ENCODE measurements at regions not wholly inside any gene's neighbourhood (a gene's known extent, or its start where the extent isn't known, plus 50 kb on each side); places are given as distances from the start of the nearest gene placed in this dataset.

GRCh38 chr2:20543469-20544152 lies 96.7 kb downstream of the RHOB start:
- H3K27ac ChIP-seq (ENCODE audit: extremely low read depth, low read depth, low read length) = no peak overlapping the region
- H3K4me3 ChIP-seq (ENCODE audit: low read depth, low read length) = no peak overlapping the region
- POLR2A ChIA-PET = interaction anchor here (1.2 to 2.4 kb wide), 2 partner anchors 41 to 97 kb away, joined by 3 to 15 read pairs; partner anchors contain the start of gene RHOB
- CTCF ChIA-PET = interaction anchor here (0.6 to 1.1 kb wide), 6 partner anchors 11 to 433 kb away, joined by 3 to 4 read pairs (median 3); no protein-coding TSS in a partner anchor
- H3K9me3 ChIP-seq (ENCODE audit: control insufficient read depth, insufficient read depth, low read depth, low read length) = no peaks in the 10 kb centered on the region
- TF ChIP-seq ZNF366 (tag by site-specific recombination; conservative IDR thresholded peaks at IDR 0.05) (no peak), ZNF157 (tag by site-specific recombination; IDR thresholded peaks at IDR 0.05) (no peak), ZNF248 (tag by site-specific recombination; IDR thresholded peaks at IDR 0.05) (no peak), KLF7 (tag by site-specific recombination; IDR thresholded peaks at IDR 0.05; ENCODE audit: borderline replicate concordance) (no peak), HOXC10 (CRISPR knock-in tag; IDR thresholded peaks at IDR 0.05) (no peak), BCL11B (tag by site-specific recombination; IDR thresholded peaks at IDR 0.05; ENCODE audit: low read depth) (no peak), SP3 (tag by site-specific recombination; IDR thresholded peaks at IDR 0.05) (no peak), ZNF596 (tag by site-specific recombination; IDR thresholded peaks at IDR 0.05) (no peak), ZNF221 (tag by site-specific recombination; IDR thresholded peaks at IDR 0.05; ENCODE audit: borderline replicate concordance) (no peak), KLF1 (tag by site-specific recombination; IDR thresholded peaks at IDR 0.05) (no peak), PRDM1 (tag by site-specific recombination; IDR thresholded peaks at IDR 0.05) (no peak), ZNF202 (tag by site-specific recombination; IDR thresholded peaks at IDR 0.05; ENCODE audit: borderline replicate concordance) (no peak), ZNF266 (tag by site-specific recombination; IDR thresholded peaks at IDR 0.05; ENCODE audit: low read depth) (no peak)
- TF ChIP-seq, protein P1, sequence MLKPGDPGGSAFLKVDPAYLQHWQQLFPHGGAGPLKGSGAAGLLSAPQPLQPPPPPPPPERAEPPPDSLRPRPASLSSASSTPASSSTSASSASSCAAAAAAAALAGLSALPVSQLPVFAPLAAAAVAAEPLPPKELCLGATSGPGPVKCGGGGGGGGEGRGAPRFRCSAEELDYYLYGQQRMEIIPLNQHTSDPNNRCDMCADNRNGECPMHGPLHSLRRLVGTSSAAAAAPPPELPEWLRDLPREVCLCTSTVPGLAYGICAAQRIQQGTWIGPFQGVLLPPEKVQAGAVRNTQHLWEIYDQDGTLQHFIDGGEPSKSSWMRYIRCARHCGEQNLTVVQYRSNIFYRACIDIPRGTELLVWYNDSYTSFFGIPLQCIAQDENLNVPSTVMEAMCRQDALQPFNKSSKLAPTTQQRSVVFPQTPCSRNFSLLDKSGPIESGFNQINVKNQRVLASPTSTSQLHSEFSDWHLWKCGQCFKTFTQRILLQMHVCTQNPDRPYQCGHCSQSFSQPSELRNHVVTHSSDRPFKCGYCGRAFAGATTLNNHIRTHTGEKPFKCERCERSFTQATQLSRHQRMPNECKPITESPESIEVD (tag by site-specific recombination; IDR thresholded peaks at IDR 0.05) = no peak
- no peaks in the 10 kb centered on the region for H3K4me1 ChIP-seq (ENCODE audit: control insufficient read depth, insufficient read depth, low read length)
- no peaks in the 10 kb centered on the region for H3K36me3 ChIP-seq (ENCODE audit: control insufficient read depth in 2 of 2, insufficient read depth in 1 of 2, low read length in 2 of 2)

GRCh38 chr2:20544153-20544747 lies 97.4 kb downstream of the RHOB start:
- Histone ChIP-seq H3K4me1 (ENCODE audit: control insufficient read depth, insufficient read depth, low read length) (no peaks in the 10 kb centered on the region), H3K9me3 (ENCODE audit: control insufficient read depth, insufficient read depth, low read depth, low read length) (no peaks in the 10 kb centered on the region), H3K4me3 (ENCODE audit: low read depth, low read length) (no peak overlapping the region), H3K36me3 (ENCODE audit: control insufficient read depth in 2 of 2, insufficient read depth in 1 of 2, low read length in 2 of 2) (no peaks in the 10 kb centered on the region), H3K27ac (ENCODE audit: extremely low read depth, low read depth, low read length) (no peak overlapping the region)
- TF ChIP-seq, protein P2, sequence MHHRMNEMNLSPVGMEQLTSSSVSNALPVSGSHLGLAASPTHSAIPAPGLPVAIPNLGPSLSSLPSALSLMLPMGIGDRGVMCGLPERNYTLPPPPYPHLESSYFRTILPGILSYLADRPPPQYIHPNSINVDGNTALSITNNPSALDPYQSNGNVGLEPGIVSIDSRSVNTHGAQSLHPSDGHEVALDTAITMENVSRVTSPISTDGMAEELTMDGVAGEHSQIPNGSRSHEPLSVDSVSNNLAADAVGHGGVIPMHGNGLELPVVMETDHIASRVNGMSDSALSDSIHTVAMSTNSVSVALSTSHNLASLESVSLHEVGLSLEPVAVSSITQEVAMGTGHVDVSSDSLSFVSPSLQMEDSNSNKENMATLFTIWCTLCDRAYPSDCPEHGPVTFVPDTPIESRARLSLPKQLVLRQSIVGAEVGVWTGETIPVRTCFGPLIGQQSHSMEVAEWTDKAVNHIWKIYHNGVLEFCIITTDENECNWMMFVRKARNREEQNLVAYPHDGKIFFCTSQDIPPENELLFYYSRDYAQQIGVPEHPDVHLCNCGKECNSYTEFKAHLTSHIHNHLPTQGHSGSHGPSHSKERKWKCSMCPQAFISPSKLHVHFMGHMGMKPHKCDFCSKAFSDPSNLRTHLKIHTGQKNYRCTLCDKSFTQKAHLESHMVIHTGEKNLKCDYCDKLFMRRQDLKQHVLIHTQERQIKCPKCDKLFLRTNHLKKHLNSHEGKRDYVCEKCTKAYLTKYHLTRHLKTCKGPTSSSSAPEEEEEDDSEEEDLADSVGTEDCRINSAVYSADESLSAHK (tag by site-specific recombination; IDR thresholded peaks at IDR 0.05) = peak; percentile 96
- TF ChIP-seq OVOL3 (tag by site-specific recombination; IDR thresholded peaks at IDR 0.05) (no peak), ZNF626 (tag by site-specific recombination; IDR thresholded peaks at IDR 0.05) (no peak), ZNF23 (tag by site-specific recombination; IDR thresholded peaks at IDR 0.05; ENCODE audit: borderline replicate concordance) (no peak), TCF7L2 (IDR thresholded peaks at IDR 0.05; ENCODE audit: borderline replicate concordance, low read depth, low read length) (peak; percentile 48; the same call in 1 of the 2 replicates), ZNF529 (tag by site-specific recombination; IDR thresholded peaks at IDR 0.05; ENCODE audit: insufficient replicate concordance) (no peak), ZNF707 (tag by site-specific recombination; IDR thresholded peaks at IDR 0.05) (no peak)
- TF ChIP-seq, protein P3, sequence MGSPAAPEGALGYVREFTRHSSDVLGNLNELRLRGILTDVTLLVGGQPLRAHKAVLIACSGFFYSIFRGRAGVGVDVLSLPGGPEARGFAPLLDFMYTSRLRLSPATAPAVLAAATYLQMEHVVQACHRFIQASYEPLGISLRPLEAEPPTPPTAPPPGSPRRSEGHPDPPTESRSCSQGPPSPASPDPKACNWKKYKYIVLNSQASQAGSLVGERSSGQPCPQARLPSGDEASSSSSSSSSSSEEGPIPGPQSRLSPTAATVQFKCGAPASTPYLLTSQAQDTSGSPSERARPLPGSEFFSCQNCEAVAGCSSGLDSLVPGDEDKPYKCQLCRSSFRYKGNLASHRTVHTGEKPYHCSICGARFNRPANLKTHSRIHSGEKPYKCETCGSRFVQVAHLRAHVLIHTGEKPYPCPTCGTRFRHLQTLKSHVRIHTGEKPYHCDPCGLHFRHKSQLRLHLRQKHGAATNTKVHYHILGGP (tag by site-specific recombination; IDR thresholded peaks at IDR 0.05) = no peak
- POLR2A ChIA-PET = interaction anchor here (1.2 to 2.4 kb wide), 2 partner anchors 41 to 97 kb away, joined by 3 to 15 read pairs; partner anchors contain the start of gene RHOB
- CTCF ChIA-PET = interaction anchor here (0.9 to 1.0 kb wide), 2 partner anchors 10 to 19 kb away, joined by 3 read pairs; no protein-coding TSS in a partner anchor

All from HEK293 (cell line).